Transverse colon (tissue), 3 donors: ENCODE measurements at regions not wholly inside any gene's neighbourhood (a gene's known extent, or its start where the extent isn't known, plus 50 kb on each side); places are given as distances from the start of the nearest gene placed in this dataset.

Experiments used
- CTCF ChIP-seq, 5 experiments: fragments of 200-600 bp in 3 of 5; fragments of 450-650 bp in 2 of 5; sonication (generic) in 3 of 5; IDR thresholded peaks; 1 replicate in 2 of 5; 2 replicates in 3 of 5; pipeline ENCODE4 v1.5.1; 2016 to 2017; ENCODE audit warnings: antibody characterized with exemption in 5 of 5, inconsistent platforms in 3 of 5, mild to moderate bottlenecking in 2 of 5, moderate library complexity in 1 of 5
- POLR2A ChIP-seq: fragments of 450-650 bp; IDR thresholded peaks from one replicate; pipeline ENCODE4 v1.6.1; 2016; ENCODE audit warnings: antibody characterized with exemption, mild to moderate bottlenecking, moderate library complexity

GRCh38 chrX:137746289-137746688 is 180.4 kb downstream of the ZIC3 start:
- TF ChIP-seq CTCF (IDR thresholded peaks at IDR 0.05): no peak
- TF ChIP-seq POLR2A: no peak
